HG02970 (cell line): ENCODE measurements at regions not wholly inside any gene's neighbourhood (a gene's known extent, or its start where the extent isn't known, plus 50 kb on each side); places are given as distances from the start of the nearest gene placed in this dataset.
"Not testable (repeated sequence)": the region's sequence is repeated elsewhere in the genome, so short reads cannot be mapped to it uniquely, and the experiment has no call there.

Experiments
- ATAC-seq: cut with Tn5 transposase; IDR thresholded peaks from one replicate; pipeline ENCODE4 v1.9.1; 2021; ENCODE audit warnings: mild to moderate bottlenecking, moderate library complexity, moderate number of reproducible peaks; ENCODE audit not compliant: unreplicated experiment, low FRiP score

- ATAC-seq: not testable (repeated sequence)
Measured at GRCh38 chr15:44817797-44818196, 81.5 kb downstream of the TRIM69 start.

GRCh38 chr15:44819331-44819987 is 83.1 kb downstream of the TRIM69 start:
- ATAC-seq: not testable (repeated sequence)

- not testable (repeated sequence) for ATAC-seq
Measured at GRCh38 chr15:44820535-44820934, 84.2 kb downstream of the TRIM69 start.

GRCh38 chr15:44820967-44821366 is 84.6 kb downstream of the TRIM69 start:
- not testable (repeated sequence) for ATAC-seq

- not testable (repeated sequence) for ATAC-seq
Measured at GRCh38 chr15:44824277-44825145, 88.2 kb downstream of the TRIM69 start.

- not testable (repeated sequence) for ATAC-seq
Measured at GRCh38 chr15:44826583-44826982, 90.3 kb downstream of the TRIM69 start.

- ATAC-seq: not testable (repeated sequence)
Measured at GRCh38 chr15:44828229-44828914, 92.0 kb downstream of the TRIM69 start.

- not testable (repeated sequence) for ATAC-seq
Measured at GRCh38 chr15:44829150-44829549, 92.8 kb downstream of the TRIM69 start.

- not testable (repeated sequence) for ATAC-seq
Measured at GRCh38 chr15:44830692-44831408, 94.5 kb downstream of the TRIM69 start.

GRCh38 chr15:44831409-44831741 is 95.0 kb downstream of the TRIM69 start:
- ATAC-seq: not testable (repeated sequence)

- ATAC-seq: not testable (repeated sequence)
Measured at GRCh38 chr15:44832133-44832532, 95.8 kb downstream of the TRIM69 start.

GRCh38 chr15:44833081-44833480 is 96.8 kb downstream of the TRIM69 start:
- ATAC-seq: not testable (repeated sequence)

- not testable (repeated sequence) for ATAC-seq
Measured at GRCh38 chr15:44833761-44834160, 97.4 kb downstream of the TRIM69 start.

GRCh38 chr15:44835082-44835481 is 98.8 kb downstream of the TRIM69 start:
- ATAC-seq: not testable (repeated sequence)

GRCh38 chr15:44836094-44836493 is 99.8 kb downstream of the TRIM69 start:
- ATAC-seq: no peak

- not testable (repeated sequence) for ATAC-seq
Measured at GRCh38 chr15:44838929-44839328, 102.6 kb downstream of the TRIM69 start.

GRCh38 chr15:44841762-44842161 is 105.4 kb downstream of the TRIM69 start:
- not testable (repeated sequence) for ATAC-seq

GRCh38 chr15:44842883-44843282 is 106.6 kb downstream of the TRIM69 start:
- ATAC-seq: not testable (repeated sequence)

GRCh38 chr15:44844936-44845335 is 108.6 kb downstream of the TRIM69 start:
- not testable (repeated sequence) for ATAC-seq

GRCh38 chr15:44846156-44846555 is 109.8 kb downstream of the TRIM69 start:
- not testable (repeated sequence) for ATAC-seq
